ENCODE measurements at regions not wholly inside any gene's neighbourhood (a gene's known extent, or its start where the extent isn't known, plus 50 kb on each side); places are given as distances from the start of the nearest gene placed in this dataset.

DNA sequence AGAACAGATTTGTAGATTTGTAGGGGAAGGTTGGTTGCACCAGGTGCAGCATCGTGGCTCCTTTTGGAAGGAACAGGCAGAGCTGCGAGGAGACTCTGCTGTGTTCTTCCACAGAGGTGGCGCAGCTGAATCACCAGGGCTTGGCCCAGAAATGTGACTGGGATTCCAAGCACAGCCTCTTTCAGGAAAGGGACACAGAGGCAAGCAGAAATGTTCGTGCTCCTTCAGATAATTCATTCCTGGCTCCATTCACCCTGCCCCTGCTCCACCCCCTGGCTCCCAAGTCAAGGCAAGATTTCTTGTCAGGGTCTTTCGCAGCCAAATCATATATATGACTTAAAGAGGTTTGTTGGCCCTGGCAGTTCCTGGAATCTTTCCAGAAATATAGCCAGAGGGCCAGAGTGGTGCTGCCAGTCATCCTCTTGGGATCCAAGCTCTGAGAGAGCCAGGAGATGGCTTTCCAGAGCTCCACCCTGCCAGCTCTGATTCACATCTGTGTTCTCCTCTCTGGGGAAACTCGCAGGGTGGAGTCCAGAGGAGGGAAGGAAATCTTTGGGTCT is 203.9 kb upstream of the TANK start:
- no peaks in the 10 kb centered on the region for H3K36me3 Mint-ChIP-seq (ENCODE audit: low read depth)
- H3K4me1 Mint-ChIP-seq (ENCODE audit: low read depth), result no peaks in the 10 kb centered on the region
- H3K9me3 Mint-ChIP-seq, result no peaks in the 10 kb centered on the region
- no peak overlapping the region for H3K27ac Mint-ChIP-seq
- no peak overlapping the region for H3K4me3 Mint-ChIP-seq
- H3K27me3 Mint-ChIP-seq (ENCODE audit: low read depth), result peaks cover 24% of the 10 kb centered on the region

DNA sequence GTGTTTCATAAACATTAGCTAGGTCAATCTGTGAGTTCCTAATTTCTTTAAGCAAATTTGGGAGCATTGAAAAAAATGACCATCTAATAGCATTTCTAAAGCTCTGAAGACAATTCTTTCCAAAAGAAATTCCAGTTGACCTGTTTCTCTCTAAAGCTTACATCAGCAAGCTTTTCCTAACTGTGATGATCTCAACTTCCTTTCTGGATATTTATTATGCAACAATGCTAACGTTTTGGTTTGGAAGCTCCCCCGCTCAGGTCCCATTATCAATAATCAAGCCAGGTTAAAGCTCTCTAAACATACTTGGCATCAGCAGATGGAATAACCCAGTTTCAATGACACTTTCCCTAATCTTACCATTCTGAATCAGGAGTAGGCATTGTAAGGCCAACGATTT is 196.3 kb upstream of the TANK start:
- no peak overlapping the region for H3K4me3 Mint-ChIP-seq
- no peaks in the 10 kb centered on the region for H3K36me3 Mint-ChIP-seq (ENCODE audit: low read depth)
- H3K27me3 Mint-ChIP-seq (ENCODE audit: low read depth), result peaks cover 31% of the 10 kb centered on the region
- H3K27ac Mint-ChIP-seq, result no peak overlapping the region
- H3K9me3 Mint-ChIP-seq, result no peaks in the 10 kb centered on the region
- H3K4me1 Mint-ChIP-seq (ENCODE audit: low read depth), result no peaks in the 10 kb centered on the region

DNA sequence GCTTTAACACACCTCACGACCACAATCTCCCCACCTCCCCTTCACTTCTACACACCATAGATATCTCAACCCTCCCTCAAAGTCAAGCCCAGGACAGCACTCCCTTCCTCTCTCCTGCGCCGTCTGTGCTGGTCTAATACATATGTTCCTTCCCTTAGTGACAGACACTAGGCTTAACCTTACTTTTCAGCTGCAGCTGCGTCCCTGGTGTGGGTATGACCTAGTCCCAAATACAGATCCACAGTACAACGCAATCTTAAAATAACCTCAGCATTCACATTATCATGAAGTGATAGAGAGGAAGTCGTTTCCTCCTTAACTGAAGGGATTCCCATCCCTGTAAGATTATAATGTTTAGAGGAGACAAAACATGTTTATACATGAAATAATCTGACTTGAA is 192.7 kb upstream of the TANK start:
- Mint-ChIP-seq H3K4me1 (ENCODE audit: low read depth) (no peaks in the 10 kb centered on the region), H3K4me3 (no peak overlapping the region), H3K27me3 (ENCODE audit: low read depth) (peaks cover 23% of the 10 kb centered on the region), H3K9me3 (no peaks in the 10 kb centered on the region), H3K36me3 (ENCODE audit: low read depth) (no peaks in the 10 kb centered on the region), H3K27ac (no peak overlapping the region)

DNA sequence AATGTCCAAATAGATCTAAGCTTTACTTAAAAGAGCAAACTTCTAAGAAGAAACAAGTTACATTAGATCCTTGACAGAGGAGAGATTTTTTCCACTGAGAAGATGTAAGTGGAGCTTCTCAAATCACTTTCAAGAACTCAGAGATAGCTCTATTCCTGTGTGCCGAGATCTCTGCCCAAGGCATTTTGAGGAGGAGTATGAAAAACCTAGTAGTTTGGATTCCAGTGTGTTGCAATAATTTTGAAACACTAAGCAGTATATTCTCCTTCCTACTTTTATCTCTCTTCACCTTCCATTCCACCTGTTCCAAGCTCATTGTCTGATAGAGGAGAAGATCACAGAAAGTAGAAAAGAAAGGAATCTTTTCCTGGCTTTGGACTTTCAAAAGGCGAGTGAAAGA is 192.0 kb upstream of the TANK start:
- no peaks in the 10 kb centered on the region for H3K9me3 Mint-ChIP-seq
- H3K4me3 Mint-ChIP-seq, result no peak overlapping the region
- H3K27ac Mint-ChIP-seq, result no peak overlapping the region

GRCh38 chr2:160970052-160970965 is 189.9 kb upstream of the TANK start:
- H3K9me3 Mint-ChIP-seq, result no peaks in the 10 kb centered on the region
- no peaks in the 10 kb centered on the region for H3K4me1 Mint-ChIP-seq (ENCODE audit: low read depth)
- no peaks in the 10 kb centered on the region for H3K36me3 Mint-ChIP-seq (ENCODE audit: low read depth)
- no peak overlapping the region for H3K4me3 Mint-ChIP-seq
- peaks cover 18% of the 10 kb centered on the region for H3K27me3 Mint-ChIP-seq (ENCODE audit: low read depth)
- H3K27ac Mint-ChIP-seq, result no peak overlapping the region

More for the DNA sequence above, 192.0 kb upstream of the TANK start:
- H3K27me3 Mint-ChIP-seq (ENCODE audit: low read depth), result peaks cover 23% of the 10 kb centered on the region
- no peaks in the 10 kb centered on the region for H3K4me1 Mint-ChIP-seq (ENCODE audit: low read depth)
- H3K36me3 Mint-ChIP-seq (ENCODE audit: low read depth), result no peaks in the 10 kb centered on the region

DNA sequence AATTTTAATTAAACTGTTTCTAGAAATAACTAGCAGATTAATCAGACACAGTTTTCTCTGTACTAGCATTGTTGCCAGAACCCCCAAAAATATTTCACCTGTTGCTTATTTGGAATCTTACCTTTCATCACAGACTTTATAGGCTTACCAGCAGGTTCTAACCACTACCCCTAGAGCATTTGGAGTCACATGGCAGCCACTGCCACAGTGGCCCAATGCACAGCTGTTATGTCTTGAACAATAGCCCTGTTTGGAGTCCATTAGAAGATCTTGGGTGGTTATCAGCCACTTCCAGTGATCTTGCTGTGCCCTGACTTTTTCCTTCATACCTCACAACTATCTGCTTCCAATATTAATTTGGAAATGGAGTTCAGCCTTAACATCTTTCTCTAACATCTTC is 186.2 kb upstream of the TANK start:
- no peak overlapping the region for H3K4me3 Mint-ChIP-seq
- H3K27ac Mint-ChIP-seq, result no peak overlapping the region
- H3K9me3 Mint-ChIP-seq, result no peaks in the 10 kb centered on the region
- peaks cover 7% of the 10 kb centered on the region for H3K27me3 Mint-ChIP-seq (ENCODE audit: low read depth)
- no peaks in the 10 kb centered on the region for H3K36me3 Mint-ChIP-seq (ENCODE audit: low read depth)
- no peaks in the 10 kb centered on the region for H3K4me1 Mint-ChIP-seq (ENCODE audit: low read depth)

DNA sequence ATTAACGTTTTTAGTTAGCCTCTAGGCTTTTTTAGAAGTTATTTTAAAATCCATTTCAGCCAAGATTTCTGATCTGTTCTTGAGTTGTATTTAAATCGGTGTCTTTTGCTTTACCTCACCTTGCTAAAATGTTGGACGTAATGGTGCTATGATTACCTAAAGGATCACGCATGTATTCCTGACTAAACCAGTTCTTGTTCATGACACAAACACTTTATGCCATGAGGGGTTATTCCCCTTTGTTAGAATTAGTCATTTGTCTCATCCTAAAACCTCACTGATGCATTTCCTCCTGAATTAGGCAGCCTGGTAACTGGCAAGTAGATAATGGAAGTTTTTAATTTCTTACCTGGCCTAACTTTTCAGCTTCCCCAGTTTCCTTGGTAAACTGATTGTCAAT is 185.4 kb upstream of the TANK start:
- no peak overlapping the region for H3K4me3 Mint-ChIP-seq
- H3K9me3 Mint-ChIP-seq, result no peaks in the 10 kb centered on the region
- H3K4me1 Mint-ChIP-seq (ENCODE audit: low read depth), result no peaks in the 10 kb centered on the region
- peaks cover 7% of the 10 kb centered on the region for H3K27me3 Mint-ChIP-seq (ENCODE audit: low read depth)
- H3K27ac Mint-ChIP-seq, result no peak overlapping the region
- no peaks in the 10 kb centered on the region for H3K36me3 Mint-ChIP-seq (ENCODE audit: low read depth)

DNA sequence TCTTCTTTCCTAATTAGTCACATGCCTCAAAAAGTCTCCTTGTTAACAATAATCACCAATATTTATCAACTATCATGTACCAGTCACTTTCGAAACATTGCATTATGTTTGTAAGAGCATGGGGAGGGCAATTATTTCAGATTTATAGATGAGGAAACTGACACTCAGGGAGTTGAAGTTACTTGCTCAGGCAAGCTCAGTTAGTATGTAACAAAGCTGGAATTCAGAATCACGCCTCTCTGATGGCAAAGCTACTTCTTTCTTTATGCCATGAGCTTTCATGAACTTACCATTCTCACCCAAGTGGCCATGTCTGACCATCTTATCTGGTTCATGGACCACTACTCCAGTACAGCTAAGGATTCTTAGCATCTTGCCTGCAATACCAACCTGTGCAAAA is 183.4 kb upstream of the TANK start:
- peaks cover 12% of the 10 kb centered on the region for H3K27me3 Mint-ChIP-seq (ENCODE audit: low read depth)

GRCh38 chr2:160977376-160977775 is 182.9 kb upstream of the TANK start:
- no peaks in the 10 kb centered on the region for H3K36me3 Mint-ChIP-seq (ENCODE audit: low read depth)
- peaks cover 12% of the 10 kb centered on the region for H3K27me3 Mint-ChIP-seq (ENCODE audit: low read depth)
- H3K4me3 Mint-ChIP-seq, result no peak overlapping the region

More for the DNA sequence above, 183.4 kb upstream of the TANK start:
- H3K27ac Mint-ChIP-seq, result no peak overlapping the region
- no peaks in the 10 kb centered on the region for H3K9me3 Mint-ChIP-seq
- H3K4me3 Mint-ChIP-seq, result no peak overlapping the region
- H3K4me1 Mint-ChIP-seq (ENCODE audit: low read depth), result no peaks in the 10 kb centered on the region
- H3K36me3 Mint-ChIP-seq (ENCODE audit: low read depth), result no peaks in the 10 kb centered on the region

GRCh38 chr2:160977854-160978253 is 182.4 kb upstream of the TANK start:
- Mint-ChIP-seq H3K4me1 (ENCODE audit: low read depth) (no peaks in the 10 kb centered on the region), H3K27me3 (ENCODE audit: low read depth) (peaks cover 12% of the 10 kb centered on the region), H3K9me3 (no peaks in the 10 kb centered on the region), H3K36me3 (ENCODE audit: low read depth) (no peaks in the 10 kb centered on the region), H3K4me3 (no peak overlapping the region), H3K27ac (no peak overlapping the region)

More at GRCh38 chr2:160977376-160977775, 182.9 kb upstream of the TANK start:
- Mint-ChIP-seq H3K4me1 (ENCODE audit: low read depth) (no peaks in the 10 kb centered on the region), H3K9me3 (no peaks in the 10 kb centered on the region), H3K27ac (no peak overlapping the region)

- no peak overlapping the region for H3K27ac Mint-ChIP-seq
- H3K36me3 Mint-ChIP-seq (ENCODE audit: low read depth), result no peaks in the 10 kb centered on the region
- H3K27me3 Mint-ChIP-seq (ENCODE audit: low read depth), result peaks cover 33% of the 10 kb centered on the region
- H3K4me3 Mint-ChIP-seq, result no peak overlapping the region
- H3K9me3 Mint-ChIP-seq, result no peaks in the 10 kb centered on the region
- H3K4me1 Mint-ChIP-seq (ENCODE audit: low read depth), result no peaks in the 10 kb centered on the region
Measured at GRCh38 chr2:160984426-160985077, 175.7 kb upstream of the TANK start.

GRCh38 chr2:160989778-160990177 is 170.4 kb upstream of the TANK start:
- Mint-ChIP-seq H3K4me1 (ENCODE audit: low read depth) (peaks cover 5% of the 10 kb centered on the region), H3K27ac (no peak overlapping the region)

DNA sequence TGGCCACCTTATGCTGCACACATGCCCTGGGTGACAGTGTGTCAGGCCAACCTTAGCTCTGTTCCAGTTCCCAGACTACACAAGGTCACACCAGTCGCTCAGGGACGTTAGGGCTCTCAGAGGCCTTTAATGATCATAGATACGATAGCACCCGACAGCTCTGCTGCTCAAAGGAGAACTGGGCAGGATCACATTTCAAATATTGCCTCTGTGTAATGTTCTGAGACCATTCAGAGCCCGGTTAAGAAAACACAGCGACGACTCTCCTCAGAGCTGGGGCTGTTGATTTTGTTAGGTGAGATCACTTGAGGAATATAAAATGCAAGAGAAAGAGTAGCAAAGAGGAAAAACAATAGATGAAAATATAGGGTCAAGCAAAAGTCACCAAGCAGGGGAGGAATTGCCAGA is 166.6 kb upstream of the TANK start:
- Mint-ChIP-seq H3K9me3 (no peaks in the 10 kb centered on the region), H3K4me1 (ENCODE audit: low read depth) (peaks cover 5% of the 10 kb centered on the region), H3K4me3 (no peak overlapping the region), H3K27ac (no peak overlapping the region), H3K27me3 (ENCODE audit: low read depth) (peaks cover 12% of the 10 kb centered on the region), H3K36me3 (ENCODE audit: low read depth) (no peaks in the 10 kb centered on the region)

More at GRCh38 chr2:160989778-160990177, 170.4 kb upstream of the TANK start:
- H3K27me3 Mint-ChIP-seq (ENCODE audit: low read depth), result peaks cover 25% of the 10 kb centered on the region
- no peaks in the 10 kb centered on the region for H3K9me3 Mint-ChIP-seq
- H3K36me3 Mint-ChIP-seq (ENCODE audit: low read depth), result no peaks in the 10 kb centered on the region
- no peak overlapping the region for H3K4me3 Mint-ChIP-seq

DNA sequence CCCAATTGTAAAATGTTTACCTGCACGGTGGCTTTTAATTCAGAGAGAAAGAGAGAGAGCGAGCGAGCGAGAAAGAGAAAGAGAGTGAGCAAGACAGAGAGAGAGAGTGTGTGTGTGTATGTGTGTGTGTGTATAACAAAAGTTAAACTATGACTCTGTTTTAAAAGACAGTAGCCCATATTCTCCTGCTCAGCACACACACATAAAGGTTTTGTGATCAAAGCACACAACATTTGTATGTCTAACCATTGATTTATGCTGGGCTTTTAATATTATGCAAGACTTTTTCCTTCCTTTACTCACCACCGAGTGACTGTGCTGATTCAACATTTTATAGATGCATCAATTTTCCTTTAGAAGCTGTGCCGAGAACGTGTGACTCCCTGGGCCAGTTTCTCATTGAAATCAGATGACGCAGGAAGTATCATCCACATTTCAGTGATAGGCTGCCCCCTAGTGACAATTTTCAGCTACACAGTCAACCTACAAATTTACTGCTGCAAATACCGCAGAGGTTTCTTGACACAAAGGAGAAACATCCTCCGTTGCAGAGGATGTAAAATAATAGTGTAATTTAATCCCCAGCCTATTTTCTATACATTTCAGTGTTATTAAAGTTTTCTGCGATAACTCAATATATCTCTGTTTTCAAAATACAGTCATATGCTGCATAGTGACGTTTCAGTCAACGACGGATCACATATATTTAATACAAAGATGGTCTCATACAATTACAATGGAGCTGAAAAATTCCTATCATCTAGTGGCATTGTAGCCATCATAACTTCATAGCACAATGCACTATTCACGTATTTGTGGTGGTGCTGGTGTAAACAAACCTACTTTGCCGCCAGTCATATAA is 165.9 kb upstream of the TANK start:
- peaks cover 9% of the 10 kb centered on the region for H3K27me3 Mint-ChIP-seq (ENCODE audit: low read depth)

More for the DNA sequence above, 165.9 kb upstream of the TANK start:
- Mint-ChIP-seq H3K9me3 (no peaks in the 10 kb centered on the region), H3K27ac (no peak overlapping the region), H3K4me1 (ENCODE audit: low read depth) (peaks cover 5% of the 10 kb centered on the region), H3K4me3 (no peak overlapping the region), H3K36me3 (ENCODE audit: low read depth) (no peaks in the 10 kb centered on the region)

Data from T-helper 1 cell treated with Interleukin-12 subunit alpha and Interleukin-12 subunit beta and Interleukin-4 antibody, amounts not matched to agents 30 μg/mL and 1 μg/mL, for 36 hours (primary cell).